WTC11 (cell line): ENCODE measurements at regions not wholly inside any gene's neighbourhood (a gene's known extent, or its start where the extent isn't known, plus 50 kb on each side); places are given as distances from the start of the nearest gene placed in this dataset.

ENCODE experiments used
- ATAC-seq: fragments of 200-7000 bp; cut with Tn5 transposase; 2 replicates; pipeline ENCODE4 v1.10.0; 2021; ENCODE audit warnings: mild to moderate bottlenecking, moderate library complexity
- CTCF ChIA-PET: fragments of 300-600 bp; sonication (Branson Sonifier 250); formaldehyde crosslinking; loops from one replicate; lab custom pipeline; 2021; ENCODE audit warnings: antibody characterized with exemption; lab: Charles Lee
- POLR2A ChIA-PET: fragments of 350-600 bp; sonication (Branson Sonifier 250); formaldehyde crosslinking; loops from one replicate; lab custom pipeline; 2021; ENCODE audit warnings: antibody characterized with exemption; lab: Charles Lee
- DNase-seq: peaks from one replicate; pipeline ENCODE4 v3.0.0; 2021; ENCODE audit warnings: low spot score
- H3K27ac Mint-ChIP-seq: 2 replicates; pipeline ENCODE4 v1.8.0; 2021; ENCODE audit warnings: mixed read lengths
- H3K27me3 Mint-ChIP-seq: 2 replicates; pipeline ENCODE4 v1.8.0; 2021; ENCODE audit warnings: low read depth, mild to moderate bottlenecking, moderate library complexity, mixed read lengths
- H3K36me3 Mint-ChIP-seq: 2 replicates; pipeline ENCODE4 v1.8.0; 2021; ENCODE audit warnings: mixed read lengths
- H3K4me1 Mint-ChIP-seq: 2 replicates; pipeline ENCODE4 v1.8.0; 2022; ENCODE audit warnings: mixed read lengths
- H3K4me3 Mint-ChIP-seq: 2 replicates; pipeline ENCODE4 v1.8.0; 2021; ENCODE audit warnings: mild to moderate bottlenecking, moderate library complexity, mixed read lengths
- H3K9me3 Mint-ChIP-seq: 2 replicates; pipeline ENCODE4 v1.8.0; 2021; ENCODE audit warnings: mixed read lengths
- CREM ChIP-seq: sonication (generic); formaldehyde crosslinking; IDR thresholded peaks from 2 replicates; pipeline ENCODE4 v1.8.1; 2022; ENCODE audit warnings: mild to moderate bottlenecking, missing genetic modification reagents, moderate library complexity
- E2F1 ChIP-seq: sonication (generic); formaldehyde crosslinking; IDR thresholded peaks from 2 replicates; pipeline ENCODE4 v1.8.0; 2022; ENCODE audit warnings: mild to moderate bottlenecking, missing genetic modification reagents
- ETV6 ChIP-seq: sonication (generic); formaldehyde crosslinking; IDR thresholded peaks from 2 replicates; pipeline ENCODE4 v1.8.1; 2022; ENCODE audit warnings: mild to moderate bottlenecking, missing genetic modification reagents
- GRHL2 ChIP-seq: fragments of 250-450 bp; sonication (Bioruptor Pico); IDR thresholded peaks from 2 replicates; pipeline ENCODE4 v1.8.0; 2022; ENCODE audit warnings: mild to moderate bottlenecking, moderate library complexity; ENCODE audit not compliant: insufficient replicate concordance, severe bottlenecking
- HMGXB4 ChIP-seq: sonication (generic); formaldehyde crosslinking; IDR thresholded peaks from 2 replicates; pipeline ENCODE4 v1.8.1; 2023; ENCODE audit warnings: mild to moderate bottlenecking, moderate library complexity, missing genetic modification reagents
- KAT7 ChIP-seq: sonication (generic); formaldehyde crosslinking; IDR thresholded peaks from 2 replicates; pipeline ENCODE4 v1.8.1; 2023; ENCODE audit warnings: missing genetic modification reagents, mild to moderate bottlenecking, borderline replicate concordance
- NR2C2 ChIP-seq: sonication (generic); formaldehyde crosslinking; IDR thresholded peaks from 2 replicates; pipeline ENCODE4 v1.8.0; 2022; ENCODE audit warnings: mild to moderate bottlenecking, missing genetic modification reagents
- NR3C1 ChIP-seq: sonication (generic); formaldehyde crosslinking; conservative IDR thresholded peaks from 2 replicates; pipeline ENCODE4 v1.8.1; 2023; ENCODE audit warnings: low read depth, mild to moderate bottlenecking, missing genetic modification reagents
- OVOL2 ChIP-seq: fragments of 250-450 bp; sonication (Bioruptor Pico); IDR thresholded peaks from 2 replicates; pipeline ENCODE4 v1.9.0; 2021; ENCODE audit warnings: mild to moderate bottlenecking, borderline replicate concordance
- TEAD1 ChIP-seq: sonication (generic); formaldehyde crosslinking; IDR thresholded peaks from 2 replicates; pipeline ENCODE4 v1.8.0; 2022; ENCODE audit warnings: mild to moderate bottlenecking, missing genetic modification reagents
- ZNF396 ChIP-seq: fragments of 250-450 bp; sonication (Bioruptor Pico); IDR thresholded peaks from 2 replicates; pipeline ENCODE4 v1.8.0; 2021; ENCODE audit warnings: mild to moderate bottlenecking, moderate library complexity, borderline replicate concordance
- TF ChIP-seq, protein P1 (sequence below): fragments of 250-450 bp; sonication (Bioruptor Pico); IDR thresholded peaks from 2 replicates; pipeline ENCODE4 v1.9.0; 2021; ENCODE audit warnings: mild to moderate bottlenecking
- TF ChIP-seq, protein P2 (sequence below): sonication (generic); formaldehyde crosslinking; IDR thresholded peaks from 2 replicates; pipeline ENCODE4 v1.8.1; 2022; ENCODE audit warnings: missing genetic modification reagents, borderline replicate concordance
- TF ChIP-seq, protein P3 (sequence below): sonication (generic); formaldehyde crosslinking; IDR thresholded peaks from 2 replicates; pipeline ENCODE4 v1.8.0; 2022; ENCODE audit warnings: mild to moderate bottlenecking, missing genetic modification reagents

- no peaks in the 10 kb centered on the region for H3K36me3 Mint-ChIP-seq
- peaks cover 16% of the 10 kb centered on the region for H3K4me1 Mint-ChIP-seq
- no peak overlapping the region for H3K27ac Mint-ChIP-seq
- no peaks in the 10 kb centered on the region for H3K27me3 Mint-ChIP-seq
- no peak for TF ChIP-seq NR2C2 (CRISPR knock-in tag)
- ATAC-seq, result no peak
- H3K9me3 Mint-ChIP-seq, result no peaks in the 10 kb centered on the region
- CTCF ChIA-PET, result no interaction called here
- POLR2A ChIA-PET, result no interaction called here
- DNase-seq, result no peak
- H3K4me3 Mint-ChIP-seq, result no peak overlapping the region
These were observed 991.2 kb downstream of the TUSC7 start for GRCh38 chr3:117700573-117701360.

DNA sequence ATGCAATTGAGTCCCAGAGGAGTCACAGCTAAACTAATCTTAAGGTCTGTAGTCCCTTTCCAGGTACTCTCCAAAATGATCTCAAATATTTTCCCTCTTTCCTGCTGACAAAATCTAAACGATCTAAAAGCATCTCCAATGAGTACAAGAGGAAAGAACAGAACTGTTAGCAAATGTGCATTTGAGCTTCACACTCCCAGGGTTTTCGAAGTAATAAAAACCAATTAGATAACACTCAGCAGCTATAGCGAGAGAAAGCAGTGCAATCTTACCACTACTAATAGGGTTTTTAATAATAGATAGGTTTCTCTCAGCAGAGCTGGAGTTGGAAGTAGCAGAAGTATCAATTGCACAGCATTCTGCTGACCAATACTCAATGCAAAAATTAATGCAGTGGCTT is 995.4 kb downstream of the TUSC7 start:
- Mint-ChIP-seq H3K4me1 (peaks cover 2% of the 10 kb centered on the region; the same call in 1 of the 2 replicates), H3K27ac (no peak overlapping the region), H3K36me3 (no peaks in the 10 kb centered on the region), H3K4me3 (no peak overlapping the region), H3K9me3 (no peaks in the 10 kb centered on the region)
- ATAC-seq, result no peak
- POLR2A ChIA-PET, result no interaction called here
- TF ChIP-seq, protein P1, sequence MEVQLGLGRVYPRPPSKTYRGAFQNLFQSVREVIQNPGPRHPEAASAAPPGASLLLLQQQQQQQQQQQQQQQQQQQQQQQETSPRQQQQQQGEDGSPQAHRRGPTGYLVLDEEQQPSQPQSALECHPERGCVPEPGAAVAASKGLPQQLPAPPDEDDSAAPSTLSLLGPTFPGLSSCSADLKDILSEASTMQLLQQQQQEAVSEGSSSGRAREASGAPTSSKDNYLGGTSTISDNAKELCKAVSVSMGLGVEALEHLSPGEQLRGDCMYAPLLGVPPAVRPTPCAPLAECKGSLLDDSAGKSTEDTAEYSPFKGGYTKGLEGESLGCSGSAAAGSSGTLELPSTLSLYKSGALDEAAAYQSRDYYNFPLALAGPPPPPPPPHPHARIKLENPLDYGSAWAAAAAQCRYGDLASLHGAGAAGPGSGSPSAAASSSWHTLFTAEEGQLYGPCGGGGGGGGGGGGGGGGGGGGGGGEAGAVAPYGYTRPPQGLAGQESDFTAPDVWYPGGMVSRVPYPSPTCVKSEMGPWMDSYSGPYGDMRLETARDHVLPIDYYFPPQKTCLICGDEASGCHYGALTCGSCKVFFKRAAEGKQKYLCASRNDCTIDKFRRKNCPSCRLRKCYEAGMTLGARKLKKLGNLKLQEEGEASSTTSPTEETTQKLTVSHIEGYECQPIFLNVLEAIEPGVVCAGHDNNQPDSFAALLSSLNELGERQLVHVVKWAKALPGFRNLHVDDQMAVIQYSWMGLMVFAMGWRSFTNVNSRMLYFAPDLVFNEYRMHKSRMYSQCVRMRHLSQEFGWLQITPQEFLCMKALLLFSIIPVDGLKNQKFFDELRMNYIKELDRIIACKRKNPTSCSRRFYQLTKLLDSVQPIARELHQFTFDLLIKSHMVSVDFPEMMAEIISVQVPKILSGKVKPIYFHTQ (CRISPR knock-in tag), result no peak
- TF ChIP-seq ZNF396 (CRISPR knock-in tag) (no peak), GRHL2 (CRISPR knock-in tag) (no peak), NR3C1 (CRISPR knock-in tag) (no peak), OVOL2 (CRISPR knock-in tag) (no peak), KAT7 (no peak), ETV6 (CRISPR knock-in tag) (no peak), E2F1 (CRISPR knock-in tag) (no peak), CREM (no peak), TEAD1 (CRISPR knock-in tag) (no peak), HMGXB4 (CRISPR knock-in tag) (no peak)
- TF ChIP-seq, protein P2, sequence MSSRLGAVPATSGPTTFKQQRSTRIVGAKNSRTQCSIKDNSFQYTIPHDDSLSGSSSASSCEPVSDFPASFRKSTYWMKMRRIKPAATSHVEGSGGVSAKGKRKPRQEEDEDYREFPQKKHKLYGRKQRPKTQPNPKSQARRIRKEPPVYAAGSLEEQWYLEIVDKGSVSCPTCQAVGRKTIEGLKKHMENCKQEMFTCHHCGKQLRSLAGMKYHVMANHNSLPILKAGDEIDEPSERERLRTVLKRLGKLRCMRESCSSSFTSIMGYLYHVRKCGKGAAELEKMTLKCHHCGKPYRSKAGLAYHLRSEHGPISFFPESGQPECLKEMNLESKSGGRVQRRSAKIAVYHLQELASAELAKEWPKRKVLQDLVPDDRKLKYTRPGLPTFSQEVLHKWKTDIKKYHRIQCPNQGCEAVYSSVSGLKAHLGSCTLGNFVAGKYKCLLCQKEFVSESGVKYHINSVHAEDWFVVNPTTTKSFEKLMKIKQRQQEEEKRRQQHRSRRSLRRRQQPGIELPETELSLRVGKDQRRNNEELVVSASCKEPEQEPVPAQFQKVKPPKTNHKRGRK (CRISPR knock-in tag), result no peak
- TF ChIP-seq, protein P3, sequence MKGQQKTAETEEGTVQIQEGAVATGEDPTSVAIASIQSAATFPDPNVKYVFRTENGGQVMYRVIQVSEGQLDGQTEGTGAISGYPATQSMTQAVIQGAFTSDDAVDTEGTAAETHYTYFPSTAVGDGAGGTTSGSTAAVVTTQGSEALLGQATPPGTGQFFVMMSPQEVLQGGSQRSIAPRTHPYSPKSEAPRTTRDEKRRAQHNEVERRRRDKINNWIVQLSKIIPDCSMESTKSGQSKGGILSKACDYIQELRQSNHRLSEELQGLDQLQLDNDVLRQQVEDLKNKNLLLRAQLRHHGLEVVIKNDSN (CRISPR knock-in tag), result no peak
- TF ChIP-seq, all 79 proteins: peak for 0
- no peaks in the 10 kb centered on the region for H3K27me3 Mint-ChIP-seq
- CTCF ChIA-PET, result no interaction called here
- no peak for DNase-seq
